MM.1S (cell line): ENCODE measurements at regions not wholly inside any gene's neighbourhood (a gene's known extent, or its start where the extent isn't known, plus 50 kb on each side); places are given as distances from the start of the nearest gene placed in this dataset.

Source experiments
- DNase-seq: peaks from one replicate; pipeline ENCODE4 v3.0.0-alpha.2; 2015
- H2AFZ ChIP-seq: fragments of 300-600 bp; sonication (generic); 2 replicates; pipeline ENCODE4 v1.6.0; 2016; ENCODE audit warnings: antibody characterized with exemption, low read length
- H3F3A ChIP-seq: fragments of 300-600 bp; sonication (generic); 2 replicates; pipeline ENCODE4 v1.6.1; 2016; ENCODE audit warnings: mild to moderate bottlenecking, antibody characterized with exemption, low read length, moderate library complexity, mixed read lengths; ENCODE audit not compliant: insufficient read depth
- H3K27ac ChIP-seq: fragments of 300-600 bp; sonication (generic); 2 replicates; pipeline ENCODE4 v1.5.1; 2016; ENCODE audit warnings: mild to moderate bottlenecking, low read length
- H3K27me3 ChIP-seq: fragments of 300-600 bp; sonication (generic); replicated peaks from 2 replicates; pipeline ENCODE4 v1.6.0; 2016; ENCODE audit warnings: low read length; ENCODE audit not compliant: insufficient read depth
- H3K36me3 ChIP-seq: fragments of 300-600 bp; sonication (generic); replicated peaks from 2 replicates; pipeline ENCODE4 v1.6.1; 2016; ENCODE audit warnings: mild to moderate bottlenecking, low read length, mixed read lengths; ENCODE audit not compliant: insufficient read depth
- H3K4me1 ChIP-seq: fragments of 300-600 bp; sonication (generic); 2 replicates; pipeline ENCODE4 v1.6.1; 2016; ENCODE audit warnings: low read length, mixed read lengths
- H3K4me2 ChIP-seq: fragments of 300-600 bp; sonication (generic); 2 replicates; pipeline ENCODE4 v1.6.0; 2016; ENCODE audit warnings: low read depth, low read length
- H3K4me3 ChIP-seq: fragments of 300-600 bp; sonication (generic); 2 replicates; pipeline ENCODE4 v1.5.1; 2016; ENCODE audit warnings: low read length, mixed read lengths
- H3K79me2 ChIP-seq: fragments of 300-600 bp; sonication (generic); 2 replicates; pipeline ENCODE4 v1.6.1; 2016; ENCODE audit warnings: mixed run types, low read length, mixed read lengths
- H3K9ac ChIP-seq: fragments of 300-600 bp; sonication (generic); 2 replicates; pipeline ENCODE4 v1.6.1; 2016; ENCODE audit warnings: low read length, mixed read lengths
- H3K9me2 ChIP-seq: fragments of 300-600 bp; sonication (generic); replicated peaks from 2 replicates; pipeline ENCODE4 v1.6.1; 2016; ENCODE audit warnings: mild to moderate bottlenecking, low read length, mixed read lengths; ENCODE audit not compliant: insufficient read depth
- H3K9me3 ChIP-seq: fragments of 300-600 bp; sonication (generic); replicated peaks from 2 replicates; pipeline ENCODE4 v1.6.1; 2016; ENCODE audit warnings: mild to moderate bottlenecking, low read length, mixed read lengths; ENCODE audit not compliant: insufficient read depth
- H4K20me1 ChIP-seq: fragments of 300-600 bp; sonication (generic); 2 replicates; pipeline ENCODE4 v1.6.1; 2016; ENCODE audit warnings: mild to moderate bottlenecking, low read length, moderate library complexity, mixed read lengths; ENCODE audit not compliant: insufficient read depth
- CTCF ChIP-seq: fragments of 300-600 bp; sonication (generic); IDR thresholded peaks from 2 replicates; pipeline ENCODE4 v1.5.1; 2016; ENCODE audit warnings: antibody characterized with exemption, low read length, mixed read lengths
- EZH2 ChIP-seq: fragments of 300-600 bp; sonication (generic); optimal IDR thresholded peaks from 2 replicates; pipeline ENCODE3; 2017; ENCODE audit warnings: low read depth, mild to moderate bottlenecking, antibody characterized with exemption, low read length, mixed read lengths
- EZH2phosphoT487 ChIP-seq: fragments of 300-600 bp; sonication (generic); IDR thresholded peaks from 2 replicates; pipeline ENCODE4 v1.6.1; 2018; ENCODE audit warnings: antibody characterized with exemption, low read length

- no peak for TF ChIP-seq EZH2phosphoT487
- TF ChIP-seq EZH2 = no peak
- TF ChIP-seq CTCF = no peak
- H3F3A ChIP-seq = no peaks in the 10 kb centered on the region
- no peaks in the 10 kb centered on the region for H3K36me3 ChIP-seq
- H3K9me2 ChIP-seq = no peaks in the 10 kb centered on the region
- no peaks in the 10 kb centered on the region for H3K79me2 ChIP-seq
- no peak overlapping the region for H3K27ac ChIP-seq
- no peaks in the 10 kb centered on the region for H3K27me3 ChIP-seq
- no peaks in the 10 kb centered on the region for H4K20me1 ChIP-seq
- no peak for DNase-seq
- H3K9ac ChIP-seq = no peak overlapping the region
- H3K4me3 ChIP-seq = no peak overlapping the region
- no peak overlapping the region for H3K4me2 ChIP-seq
- H2AFZ ChIP-seq = no peak overlapping the region
- no peaks in the 10 kb centered on the region for H3K4me1 ChIP-seq
- no peaks in the 10 kb centered on the region for H3K9me3 ChIP-seq
These were observed 74.7 kb upstream of the TEX51 start for GRCh38 chr2:126823951-126824350.

- Histone ChIP-seq H3K9me2 (no peaks in the 10 kb centered on the region), H4K20me1 (no peaks in the 10 kb centered on the region), H3F3A (no peaks in the 10 kb centered on the region), H3K79me2 (no peaks in the 10 kb centered on the region), H3K27me3 (no peaks in the 10 kb centered on the region), H3K9me3 (no peaks in the 10 kb centered on the region), H2AFZ (no peak overlapping the region), H3K36me3 (no peaks in the 10 kb centered on the region), H3K4me3 (no peak overlapping the region), H3K4me2 (no peak overlapping the region), H3K9ac (no peak overlapping the region), H3K4me1 (no peaks in the 10 kb centered on the region), H3K27ac (no peak overlapping the region)
- no peak for DNase-seq
- TF ChIP-seq EZH2 = no peak
- TF ChIP-seq EZH2phosphoT487 = no peak
- no peak for TF ChIP-seq CTCF
These were observed 74.0 kb upstream of the TEX51 start for GRCh38 chr2:126824663-126825062.

GRCh38 chr2:126825316-126825715, 73.4 kb upstream of the TEX51 start:
- no peak for TF ChIP-seq CTCF
- TF ChIP-seq EZH2 = no peak
- TF ChIP-seq EZH2phosphoT487 = no peak
- Histone ChIP-seq H3K36me3 (no peaks in the 10 kb centered on the region), H3K4me1 (no peaks in the 10 kb centered on the region), H2AFZ (no peak overlapping the region), H3K79me2 (no peaks in the 10 kb centered on the region), H3K4me3 (no peak overlapping the region), H3K27me3 (no peaks in the 10 kb centered on the region), H3K9me3 (no peaks in the 10 kb centered on the region), H3K9ac (no peak overlapping the region), H3K27ac (no peak overlapping the region), H3F3A (no peaks in the 10 kb centered on the region), H3K9me2 (no peaks in the 10 kb centered on the region), H4K20me1 (no peaks in the 10 kb centered on the region), H3K4me2 (no peak overlapping the region)
- DNase-seq = no peak

GRCh38 chr2:126826491-126826890, 72.2 kb upstream of the TEX51 start:
- no peaks in the 10 kb centered on the region for H3K27me3 ChIP-seq
- no peaks in the 10 kb centered on the region for H3K4me1 ChIP-seq
- no peaks in the 10 kb centered on the region for H4K20me1 ChIP-seq
- no peaks in the 10 kb centered on the region for H3K36me3 ChIP-seq
- no peaks in the 10 kb centered on the region for H3K79me2 ChIP-seq
- H3K4me2 ChIP-seq = no peak overlapping the region
- H3K4me3 ChIP-seq = no peak overlapping the region
- H3K9me3 ChIP-seq = no peaks in the 10 kb centered on the region
- H3K9ac ChIP-seq = no peak overlapping the region
- H3K27ac ChIP-seq = no peak overlapping the region
- H3F3A ChIP-seq = no peaks in the 10 kb centered on the region
- H2AFZ ChIP-seq = no peak overlapping the region
- TF ChIP-seq EZH2 (no peak), EZH2phosphoT487 (no peak), CTCF (no peak)
- DNase-seq = no peak
- no peaks in the 10 kb centered on the region for H3K9me2 ChIP-seq
